ENCODE measurements at regions not wholly inside any gene's neighbourhood (a gene's known extent, or its start where the extent isn't known, plus 50 kb on each side); places are given as distances from the start of the nearest gene placed in this dataset.
A peak's percentile ranks its signal among the peaks of the same experiment; 100 is the strongest.

DNA sequence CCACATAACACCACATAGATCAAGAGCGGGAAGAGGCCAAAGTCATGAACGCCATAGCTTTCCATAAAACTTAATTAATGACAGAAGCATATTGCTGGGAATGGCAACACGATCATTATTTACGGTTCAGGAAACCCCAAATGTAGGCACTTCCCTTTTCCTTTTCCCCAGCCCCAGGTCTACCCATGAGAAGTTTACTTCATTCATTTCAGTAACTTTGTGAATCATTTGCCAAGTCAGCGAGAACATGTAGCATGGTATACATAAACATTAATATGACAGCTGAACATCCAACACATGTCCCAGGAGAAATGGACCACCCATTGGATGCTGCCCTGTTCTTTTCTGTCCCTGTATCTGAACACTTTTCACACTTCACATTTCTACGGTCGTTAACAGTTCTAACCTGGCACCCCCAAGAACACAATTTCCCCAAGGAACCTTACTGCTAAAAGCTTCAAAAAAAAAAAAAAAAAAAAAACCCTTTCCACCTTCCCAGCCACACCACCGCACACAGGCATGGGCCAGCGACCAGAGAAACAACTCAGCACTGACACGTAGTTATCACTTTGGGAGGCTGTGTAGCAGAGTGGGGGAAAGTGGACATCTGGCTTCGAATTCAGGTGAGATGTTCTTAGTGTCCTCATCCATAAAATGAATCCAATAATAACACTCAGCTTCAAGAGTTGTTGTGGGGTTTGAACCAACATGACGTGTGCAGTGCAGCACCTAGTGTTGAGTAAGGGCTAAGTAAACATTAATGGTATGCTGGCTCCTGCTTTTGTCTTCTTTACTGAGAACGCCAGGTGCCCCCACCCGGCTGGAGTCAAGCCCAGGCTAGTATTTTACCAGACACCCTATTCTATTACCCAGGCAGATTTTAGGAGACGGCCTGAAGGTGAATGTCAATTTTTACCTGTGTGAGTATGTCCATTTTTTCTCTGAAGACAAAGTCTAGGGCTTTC, 371.5 kb downstream of the LNPK start:
- DNase-seq (ENCODE audit: low read depth, low spot score) = no peak
- ChIA-PET CTCF (no interaction called here), POLR2A (no interaction called here)
- TF ChIP-seq, protein P1, sequence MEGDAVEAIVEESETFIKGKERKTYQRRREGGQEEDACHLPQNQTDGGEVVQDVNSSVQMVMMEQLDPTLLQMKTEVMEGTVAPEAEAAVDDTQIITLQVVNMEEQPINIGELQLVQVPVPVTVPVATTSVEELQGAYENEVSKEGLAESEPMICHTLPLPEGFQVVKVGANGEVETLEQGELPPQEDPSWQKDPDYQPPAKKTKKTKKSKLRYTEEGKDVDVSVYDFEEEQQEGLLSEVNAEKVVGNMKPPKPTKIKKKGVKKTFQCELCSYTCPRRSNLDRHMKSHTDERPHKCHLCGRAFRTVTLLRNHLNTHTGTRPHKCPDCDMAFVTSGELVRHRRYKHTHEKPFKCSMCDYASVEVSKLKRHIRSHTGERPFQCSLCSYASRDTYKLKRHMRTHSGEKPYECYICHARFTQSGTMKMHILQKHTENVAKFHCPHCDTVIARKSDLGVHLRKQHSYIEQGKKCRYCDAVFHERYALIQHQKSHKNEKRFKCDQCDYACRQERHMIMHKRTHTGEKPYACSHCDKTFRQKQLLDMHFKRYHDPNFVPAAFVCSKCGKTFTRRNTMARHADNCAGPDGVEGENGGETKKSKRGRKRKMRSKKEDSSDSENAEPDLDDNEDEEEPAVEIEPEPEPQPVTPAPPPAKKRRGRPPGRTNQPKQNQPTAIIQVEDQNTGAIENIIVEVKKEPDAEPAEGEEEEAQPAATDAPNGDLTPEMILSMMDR (IDR thresholded peaks at IDR 0.05; ENCODE audit: insufficient read depth, low read length, missing control alignments) = no peak
- H3K4me3 ChIP-seq (ENCODE audit: low read depth, low read length) = no peak overlapping the region

- CTCF ChIA-PET = no interaction called here
These were observed 373.8 kb downstream of the LNPK start for GRCh38 chr2:175628243-175628642.

DNA sequence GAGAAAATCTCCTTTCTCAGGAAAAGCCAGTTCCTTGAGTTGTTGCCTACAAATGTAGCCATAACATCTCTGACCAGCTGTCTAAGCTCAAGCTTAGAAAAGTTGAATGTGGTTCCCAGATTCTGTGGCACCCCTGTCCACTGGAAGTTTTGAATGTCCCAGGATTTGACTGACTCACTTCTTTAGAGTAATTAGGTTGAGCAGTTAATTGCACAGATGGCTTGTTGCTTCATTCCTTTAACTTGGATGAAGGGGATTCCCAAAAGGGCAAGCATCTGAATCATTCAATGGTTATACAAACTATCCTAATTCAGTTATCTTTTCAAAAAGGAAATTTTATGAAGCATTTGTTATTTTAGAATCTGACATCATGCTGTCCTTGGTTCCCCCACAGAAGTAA, 374.7 kb downstream of the LNPK start:
- no peak overlapping the region for H3K4me3 ChIP-seq (ENCODE audit: low read depth, low read length)
- TF ChIP-seq, protein P1 (IDR thresholded peaks at IDR 0.05; ENCODE audit: insufficient read depth, low read length, missing control alignments) = no peak
- peak; percentile 40 for DNase-seq (ENCODE audit: low read depth, low spot score)
- ChIA-PET CTCF (no interaction called here), POLR2A (no interaction called here)

More at GRCh38 chr2:175628243-175628642, 373.8 kb downstream of the LNPK start:
- DNase-seq (ENCODE audit: low read depth, low spot score) = no peak
- no peak overlapping the region for H3K4me3 ChIP-seq (ENCODE audit: low read depth, low read length)
- TF ChIP-seq, protein P1 (IDR thresholded peaks at IDR 0.05; ENCODE audit: insufficient read depth, low read length, missing control alignments) = no peak
- POLR2A ChIA-PET = no interaction called here

- ChIA-PET CTCF (no interaction called here), POLR2A (no interaction called here)
- no peak overlapping the region for H3K4me3 ChIP-seq (ENCODE audit: low read depth, low read length)
- TF ChIP-seq, protein P1 (IDR thresholded peaks at IDR 0.05; ENCODE audit: insufficient read depth, low read length, missing control alignments) = no peak
- DNase-seq (ENCODE audit: low read depth, low spot score) = no peak
These were observed 375.3 kb downstream of the LNPK start for GRCh38 chr2:175626796-175627195.

DNA sequence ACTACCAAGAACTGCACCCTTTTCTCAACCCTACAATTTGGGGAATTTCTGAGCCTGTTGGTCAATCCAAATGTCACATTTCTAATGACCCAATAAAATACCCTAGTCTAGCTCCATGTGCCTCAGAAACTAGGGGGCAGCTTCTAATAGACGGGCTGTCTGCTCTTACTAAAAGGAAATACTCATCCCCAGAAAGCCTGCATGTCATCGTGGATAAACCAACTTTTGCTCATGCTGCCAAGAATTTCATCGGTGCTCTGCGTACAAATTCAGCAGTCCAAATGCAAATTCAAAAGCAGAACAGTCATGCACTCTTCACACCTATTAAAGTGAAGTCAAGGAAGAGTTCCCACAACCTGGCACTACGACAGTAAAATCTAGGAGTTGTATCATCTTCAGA, 377.3 kb downstream of the LNPK start:
- CTCF ChIA-PET = no interaction called here
- POLR2A ChIA-PET = no interaction called here
- no peak for DNase-seq (ENCODE audit: low read depth, low spot score)
- H3K4me3 ChIP-seq (ENCODE audit: low read depth, low read length) = no peak overlapping the region
- TF ChIP-seq, protein P1 (IDR thresholded peaks at IDR 0.05; ENCODE audit: insufficient read depth, low read length, missing control alignments) = no peak

GRCh38 chr2:175624211-175624761, 377.8 kb downstream of the LNPK start:
- POLR2A ChIA-PET = no interaction called here
- H3K4me3 ChIP-seq (ENCODE audit: low read depth, low read length) = no peak overlapping the region
- CTCF ChIA-PET = no interaction called here
- TF ChIP-seq, protein P1 (IDR thresholded peaks at IDR 0.05; ENCODE audit: insufficient read depth, low read length, missing control alignments) = no peak
- no peak for DNase-seq (ENCODE audit: low read depth, low spot score)

All from AG04449 (cell line).